K562 (cell line): ENCODE measurements at regions not wholly inside any gene's neighbourhood (a gene's known extent, or its start where the extent isn't known, plus 50 kb on each side); places are given as distances from the start of the nearest gene placed in this dataset.
A peak's percentile ranks its signal among the peaks of the same experiment; 100 is the strongest.

ENCODE experiments used
- ARID3B ChIP-seq: fragments of 250-450 bp; sonication (Bioruptor Pico); IDR thresholded peaks from 2 replicates; pipeline ENCODE4 v1.4.0; 2020; ENCODE audit warnings: borderline replicate concordance
- DMBX1 ChIP-seq: fragments of 250-450 bp; sonication (Bioruptor Pico); IDR thresholded peaks from 2 replicates; pipeline ENCODE4 v1.8.0; 2022; ENCODE audit warnings: inconsistent platforms, mild to moderate bottlenecking, moderate library complexity, borderline replicate concordance
- EGR1 ChIP-seq: fragments of 450-650 bp; conservative IDR thresholded peaks from 2 replicates; pipeline ENCODE4 v1.6.1; 2017; ENCODE audit warnings: mild to moderate bottlenecking
- HMGXB4 ChIP-seq: sonication (generic); formaldehyde crosslinking; IDR thresholded peaks from 2 replicates; pipeline ENCODE4 v1.8.1; 2023; ENCODE audit warnings: mild to moderate bottlenecking, missing genetic modification reagents
- HNRNPUL1 ChIP-seq: fragments of 200-400 bp; formaldehyde crosslinking; IDR thresholded peaks from 2 replicates; pipeline ENCODE4 v1.6.1; 2017; ENCODE audit warnings: low read length
- MCM7 ChIP-seq, 2 experiments: fragments of 450-650 bp; IDR thresholded peaks; 2 replicates each; pipeline ENCODE4 v1.6.1; 2016 to 2018
- NELFE ChIP-seq: IDR thresholded peaks from 2 replicates; pipeline ENCODE4 v1.6.1; 2011; ENCODE audit warnings: mild to moderate bottlenecking; ENCODE audit not compliant: insufficient read depth, insufficient read length
- PHB2 ChIP-seq: fragments of 450-650 bp; IDR thresholded peaks from 2 replicates; pipeline ENCODE4 v1.6.1; 2017; ENCODE audit warnings: low read depth
- PML ChIP-seq: IDR thresholded peaks from 2 replicates; pipeline ENCODE4 v1.6.1; 2012; ENCODE audit warnings: low read length, inconsistent platforms
- RAD21 ChIP-seq, 2 experiments: fragments of 250-450 bp in 1 of 2; fragments of 450-650 bp in 1 of 2; sonication (Bioruptor Pico) in 1 of 2; formaldehyde crosslinking in 1 of 2; IDR thresholded peaks in 1 of 2; conservative IDR thresholded peaks in 1 of 2; 2 replicates each; pipeline versions ENCODE4 v1.4.0 to v1.8.0; 2020 to 2022; ENCODE audit warnings: mild to moderate bottlenecking in 2 of 2, moderate library complexity in 1 of 2
- RBM14 ChIP-seq: fragments of 200-400 bp; formaldehyde crosslinking; IDR thresholded peaks from 2 replicates; pipeline ENCODE4 v1.6.1; 2018; ENCODE audit warnings: low read depth, mild to moderate bottlenecking, low read length, moderate library complexity, borderline replicate concordance; ENCODE audit not compliant: insufficient read depth
- ZFP1 ChIP-seq: fragments of 450-650 bp; formaldehyde crosslinking; IDR thresholded peaks from 2 replicates; pipeline ENCODE4 v1.4.0; 2020; ENCODE audit warnings: mild to moderate bottlenecking, mixed read lengths
- ZNF24 ChIP-seq: fragments of 450-650 bp; IDR thresholded peaks from 2 replicates; pipeline ENCODE4 v1.6.1; 2016
- ZNF253 ChIP-seq: fragments of 250-450 bp; sonication (Bioruptor Pico); conservative IDR thresholded peaks from 2 replicates; pipeline ENCODE4 v1.6.1; 2021; ENCODE audit warnings: mild to moderate bottlenecking
- ZNF277 ChIP-seq: fragments of 250-450 bp; sonication (Bioruptor Pico); IDR thresholded peaks from 2 replicates; pipeline ENCODE4 v1.8.0; 2022; ENCODE audit warnings: inconsistent platforms, mild to moderate bottlenecking, moderate library complexity, borderline replicate concordance
- TF ChIP-seq, protein P1 (sequence below), 3 experiments: IDR thresholded peaks in 2 of 3; conservative IDR thresholded peaks in 1 of 3; 2 replicates each; pipeline ENCODE4 v1.5.1; 2011 to 2012; ENCODE audit warnings: low read length in 3 of 3, mild to moderate bottlenecking in 3 of 3, control low read depth in 2 of 3, improper control_type of control experiment in 1 of 3, inconsistent platforms in 1 of 3, low read depth in 1 of 3, mixed read lengths in 1 of 3, moderate library complexity in 1 of 3; ENCODE audit not compliant: insufficient read depth in 2 of 3
- TF ChIP-seq, protein P2 (sequence below): sonication (generic); formaldehyde crosslinking; IDR thresholded peaks from 2 replicates; pipeline ENCODE4 v1.8.0; 2022; ENCODE audit warnings: missing genetic modification reagents, mild to moderate bottlenecking, borderline replicate concordance

- no peak for TF ChIP-seq HMGXB4 (CRISPR knock-in tag)
- no peak for TF ChIP-seq RBM14
- TF ChIP-seq RAD21 (CRISPR knock-in tag; conservative IDR thresholded peaks at IDR 0.05 in 1 of 2, IDR thresholded peaks at IDR 0.05 in 1 of 2), result peak; percentile 10 to 58; a peak in 2 of 4 replicates
- TF ChIP-seq ZNF24, result no peak
- TF ChIP-seq, protein P1, sequence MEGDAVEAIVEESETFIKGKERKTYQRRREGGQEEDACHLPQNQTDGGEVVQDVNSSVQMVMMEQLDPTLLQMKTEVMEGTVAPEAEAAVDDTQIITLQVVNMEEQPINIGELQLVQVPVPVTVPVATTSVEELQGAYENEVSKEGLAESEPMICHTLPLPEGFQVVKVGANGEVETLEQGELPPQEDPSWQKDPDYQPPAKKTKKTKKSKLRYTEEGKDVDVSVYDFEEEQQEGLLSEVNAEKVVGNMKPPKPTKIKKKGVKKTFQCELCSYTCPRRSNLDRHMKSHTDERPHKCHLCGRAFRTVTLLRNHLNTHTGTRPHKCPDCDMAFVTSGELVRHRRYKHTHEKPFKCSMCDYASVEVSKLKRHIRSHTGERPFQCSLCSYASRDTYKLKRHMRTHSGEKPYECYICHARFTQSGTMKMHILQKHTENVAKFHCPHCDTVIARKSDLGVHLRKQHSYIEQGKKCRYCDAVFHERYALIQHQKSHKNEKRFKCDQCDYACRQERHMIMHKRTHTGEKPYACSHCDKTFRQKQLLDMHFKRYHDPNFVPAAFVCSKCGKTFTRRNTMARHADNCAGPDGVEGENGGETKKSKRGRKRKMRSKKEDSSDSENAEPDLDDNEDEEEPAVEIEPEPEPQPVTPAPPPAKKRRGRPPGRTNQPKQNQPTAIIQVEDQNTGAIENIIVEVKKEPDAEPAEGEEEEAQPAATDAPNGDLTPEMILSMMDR (IDR thresholded peaks at IDR 0.05 in 2 of 3, conservative IDR thresholded peaks at IDR 0.05 in 1 of 3; ENCODE audit: insufficient read depth in 2 of 3, low read depth in 1 of 3, low read length in 3 of 3), result peak; percentile 62 to 79 (median 70)
- no peak for TF ChIP-seq NELFE
- TF ChIP-seq PML, result no peak
- TF ChIP-seq EGR1, result no peak
- TF ChIP-seq ZNF277 (CRISPR knock-in tag), result no peak
- no peak for TF ChIP-seq ARID3B
- TF ChIP-seq MCM7 (IDR thresholded peaks at IDR 0.05), result no peak
- TF ChIP-seq HNRNPUL1, result no peak
- TF ChIP-seq PHB2, result no peak
- TF ChIP-seq DMBX1 (CRISPR knock-in tag), result no peak
- TF ChIP-seq, protein P2, sequence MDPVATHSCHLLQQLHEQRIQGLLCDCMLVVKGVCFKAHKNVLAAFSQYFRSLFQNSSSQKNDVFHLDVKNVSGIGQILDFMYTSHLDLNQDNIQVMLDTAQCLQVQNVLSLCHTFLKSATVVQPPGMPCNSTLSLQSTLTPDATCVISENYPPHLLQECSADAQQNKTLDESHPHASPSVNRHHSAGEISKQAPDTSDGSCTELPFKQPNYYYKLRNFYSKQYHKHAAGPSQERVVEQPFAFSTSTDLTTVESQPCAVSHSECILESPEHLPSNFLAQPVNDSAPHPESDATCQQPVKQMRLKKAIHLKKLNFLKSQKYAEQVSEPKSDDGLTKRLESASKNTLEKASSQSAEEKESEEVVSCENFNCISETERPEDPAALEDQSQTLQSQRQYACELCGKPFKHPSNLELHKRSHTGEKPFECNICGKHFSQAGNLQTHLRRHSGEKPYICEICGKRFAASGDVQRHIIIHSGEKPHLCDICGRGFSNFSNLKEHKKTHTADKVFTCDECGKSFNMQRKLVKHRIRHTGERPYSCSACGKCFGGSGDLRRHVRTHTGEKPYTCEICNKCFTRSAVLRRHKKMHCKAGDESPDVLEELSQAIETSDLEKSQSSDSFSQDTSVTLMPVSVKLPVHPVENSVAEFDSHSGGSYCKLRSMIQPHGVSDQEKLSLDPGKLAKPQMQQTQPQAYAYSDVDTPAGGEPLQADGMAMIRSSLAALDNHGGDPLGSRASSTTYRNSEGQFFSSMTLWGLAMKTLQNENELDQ (CRISPR knock-in tag), result no peak
- TF ChIP-seq ZNF253 (CRISPR knock-in tag), result no peak
- no peak for TF ChIP-seq ZFP1
These were observed 117.2 kb downstream of the GRIN2B start (continued) for GRCh38 chr12:13864081-13864673.
